ENCODE measurements at regions not wholly inside any gene's neighbourhood (a gene's known extent, or its start where the extent isn't known, plus 50 kb on each side); places are given as distances from the start of the nearest gene placed in this dataset.

DNA sequence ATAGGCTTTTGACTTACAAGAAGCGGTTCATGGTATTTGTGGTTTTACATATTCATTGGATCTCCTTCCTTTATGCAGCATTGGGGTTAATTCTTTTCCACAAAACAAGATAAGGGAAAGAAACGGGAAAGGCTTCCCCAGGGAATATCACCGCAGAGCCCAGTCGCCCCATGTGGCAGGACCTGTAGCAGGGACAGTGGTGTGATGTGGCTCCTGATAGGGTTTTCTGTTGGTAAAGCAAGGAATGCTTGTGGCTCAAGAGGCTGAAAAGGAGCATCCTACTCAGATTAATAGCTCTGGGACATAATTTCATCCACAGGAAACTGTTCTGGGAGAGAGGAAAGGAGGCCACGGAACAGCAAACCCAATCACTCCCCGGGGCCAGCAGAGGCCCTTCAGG lies 699.9 kb downstream of the MTRR start:
- intact Hi-C loops (cut with micrococcal nuclease): no loop called here
- DNase-seq (no peak), ATAC-seq (no peak)

DNA sequence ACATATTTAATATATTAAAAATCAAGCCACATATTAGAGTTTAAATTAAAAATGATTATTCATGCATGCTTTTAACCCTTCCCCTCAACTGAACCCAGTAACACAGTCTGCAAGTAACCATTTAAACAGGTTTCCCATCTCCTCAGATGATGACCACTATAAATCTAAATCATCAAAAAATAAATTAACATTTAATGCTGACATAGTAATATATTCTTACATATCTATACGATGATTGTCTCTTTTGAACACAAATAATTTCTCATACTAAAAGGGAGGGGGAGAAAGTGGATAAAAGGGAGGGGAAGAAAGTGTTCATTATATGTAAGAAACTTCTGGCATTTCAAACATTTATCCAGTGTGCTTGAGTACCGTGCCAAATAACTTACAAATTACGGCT lies 701.6 kb downstream of the MTRR start:
- intact Hi-C loops (cut with micrococcal nuclease): no loop called here
- ATAC-seq (no peak), DNase-seq (no peak)

DNA sequence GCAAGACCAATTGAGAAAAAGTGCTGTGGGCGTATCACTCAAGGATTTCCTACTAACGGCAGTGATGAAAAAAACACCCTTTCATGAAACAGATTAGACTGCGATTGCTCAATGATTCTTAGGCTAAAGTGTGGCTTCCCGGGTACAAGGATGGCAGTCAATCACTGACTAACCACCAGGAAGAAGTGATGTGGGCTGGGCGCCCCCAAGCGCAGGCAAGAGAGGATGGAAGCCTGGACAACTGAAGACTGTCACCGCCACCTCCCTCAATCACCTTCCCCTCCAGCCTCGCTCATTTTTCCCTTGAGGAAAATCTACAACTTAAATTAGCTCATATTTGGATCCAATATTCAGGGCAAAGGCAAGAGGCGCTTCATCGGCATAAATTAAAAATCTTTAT lies 707.2 kb downstream of the MTRR start:
- intact Hi-C loops (cut with micrococcal nuclease): no loop called here
- no peak for ATAC-seq
- DNase-seq: no peak

DNA sequence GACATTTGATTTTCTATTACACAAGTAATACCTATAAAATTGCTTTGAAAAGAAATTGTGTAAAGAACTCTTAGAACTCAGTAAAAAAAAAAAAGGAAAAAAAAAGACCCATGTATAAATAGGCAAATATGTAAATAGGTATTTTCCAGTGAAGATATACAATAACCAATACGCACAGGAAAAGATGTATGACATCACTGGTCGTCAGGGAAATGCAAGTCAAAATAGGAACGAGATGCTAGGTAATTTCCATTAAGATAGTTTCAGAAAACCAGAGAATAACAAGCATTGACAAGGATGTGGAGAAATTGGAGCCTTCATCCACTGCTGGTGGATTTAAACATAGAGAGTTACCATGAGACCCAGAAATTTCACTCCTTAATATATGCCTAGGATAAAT lies 708.8 kb downstream of the MTRR start:
- DNase-seq (no peak), ATAC-seq (no peak)
- intact Hi-C loops (cut with micrococcal nuclease): no loop called here

DNA sequence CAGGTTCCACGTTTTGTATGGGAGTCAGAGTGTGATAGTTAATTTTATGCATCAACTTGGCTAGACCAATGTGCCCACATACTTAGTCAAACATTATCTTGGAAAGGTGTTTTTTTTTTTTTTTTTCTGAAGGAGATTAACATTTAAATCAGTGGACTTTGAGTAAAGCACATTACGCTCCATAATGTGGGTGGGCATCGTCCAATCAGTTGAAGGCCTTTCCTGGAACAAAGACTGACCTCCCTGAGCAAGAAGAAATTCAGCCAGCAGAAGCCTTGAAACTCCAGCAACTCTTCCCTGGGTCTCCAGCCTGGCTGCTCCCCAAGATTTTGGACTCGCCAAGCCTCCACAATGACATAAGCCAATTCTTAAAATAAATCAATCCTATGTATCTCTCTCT lies 711.4 kb downstream of the MTRR start:
- DNase-seq (no peak), ATAC-seq (no peak)
- intact Hi-C loops (cut with micrococcal nuclease): no loop called here

DNA sequence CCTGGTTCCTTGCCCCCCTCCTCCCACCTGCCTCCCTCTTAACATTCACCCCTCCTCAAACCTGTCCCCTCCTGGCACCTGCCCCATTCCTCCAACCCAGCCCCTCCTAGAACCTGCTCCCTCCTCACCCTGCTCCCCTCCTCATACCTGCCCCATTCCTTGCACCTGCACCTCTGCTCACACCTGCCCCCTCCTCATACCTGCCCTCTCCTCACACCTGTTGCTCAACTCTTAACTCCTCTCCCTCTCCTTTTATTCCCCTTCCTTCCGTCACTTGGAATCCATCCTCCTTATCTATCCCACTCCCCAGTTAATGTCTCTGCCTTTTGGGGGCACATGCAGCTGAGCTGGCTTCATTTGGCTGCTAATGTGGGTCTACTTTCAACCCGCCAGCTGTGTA lies 712.1 kb downstream of the MTRR start:
- DNase-seq (no peak), ATAC-seq (no peak)
- intact Hi-C loops (cut with micrococcal nuclease): no loop called here

DNA sequence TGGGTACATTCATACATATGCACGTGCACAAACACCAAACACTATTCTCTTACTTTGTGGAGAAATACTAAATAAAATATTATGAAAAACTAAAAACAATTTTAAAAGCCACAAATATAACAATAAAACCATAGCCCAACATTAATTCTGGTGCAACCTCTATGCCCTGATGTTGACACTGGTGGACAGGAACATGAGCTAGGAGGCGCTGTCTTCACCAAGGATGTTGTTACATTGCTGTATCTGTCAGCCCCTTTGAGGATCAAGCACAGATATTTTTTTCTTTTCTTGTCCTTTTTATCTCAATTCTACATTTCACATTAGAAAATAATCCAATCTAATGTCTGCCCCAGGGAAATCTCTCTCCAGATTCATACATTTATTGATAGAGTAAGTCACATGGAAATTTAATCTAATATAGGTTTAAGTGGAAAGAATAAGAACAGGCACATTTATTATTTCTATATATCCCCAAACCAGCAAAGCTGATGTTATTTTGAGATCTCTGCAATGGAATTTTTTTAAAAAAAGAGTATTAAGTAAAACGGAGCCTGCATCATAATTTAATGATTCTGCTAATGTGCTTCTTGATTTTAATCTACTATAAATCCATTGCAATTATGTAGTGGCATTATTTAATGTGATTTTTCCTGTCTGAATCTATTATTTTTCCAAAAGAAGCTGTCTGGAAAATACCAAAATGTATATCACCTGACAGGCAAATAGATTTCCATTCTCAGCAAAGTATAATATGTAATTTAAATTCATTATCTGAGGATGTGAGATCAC lies 716.5 kb downstream of the MTRR start:
- no peak for ATAC-seq
- DNase-seq: no peak
- intact Hi-C loops (cut with micrococcal nuclease): no loop called here

DNA sequence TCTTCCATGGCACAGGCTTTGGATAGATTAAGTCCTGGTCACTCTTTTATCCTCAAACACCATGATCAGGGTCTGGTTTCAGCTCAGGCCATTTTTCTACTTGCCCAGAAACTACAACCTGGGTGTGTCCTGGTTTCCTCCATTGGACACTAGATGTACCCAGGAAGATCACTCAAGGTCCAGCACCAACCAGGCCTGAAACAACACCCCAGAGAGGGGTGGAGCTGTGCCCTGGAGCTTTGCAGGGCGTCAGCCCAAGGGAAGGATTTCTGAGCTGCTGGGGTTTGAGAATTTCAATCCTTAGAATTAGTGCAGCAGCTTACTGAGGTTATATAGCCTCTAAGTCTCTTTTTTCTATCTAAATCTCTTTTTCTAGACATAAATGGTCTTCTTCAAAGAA lies 722.0 kb downstream of the MTRR start:
- ATAC-seq (no peak), DNase-seq (no peak)
- intact Hi-C loops (cut with micrococcal nuclease): no loop called here

DNA sequence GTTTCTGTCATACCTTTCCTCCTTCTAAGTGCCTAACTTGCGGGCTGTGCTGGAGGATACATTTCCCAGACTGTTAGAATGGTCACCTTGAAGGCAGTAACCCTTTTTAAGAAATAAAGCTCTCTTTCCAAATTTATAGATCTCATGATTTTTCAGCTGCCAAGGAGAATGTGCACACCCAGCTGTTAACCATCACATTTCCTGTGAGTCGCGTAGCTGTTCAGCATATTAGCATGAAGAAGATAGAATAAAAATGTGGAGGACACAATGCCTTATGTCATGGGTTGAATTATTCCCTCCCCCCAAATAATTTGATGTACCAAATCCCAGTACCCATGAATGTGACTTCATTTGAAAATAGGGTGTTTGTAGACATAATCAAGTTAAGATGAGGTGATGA lies 729.4 kb downstream of the MTRR start:
- ATAC-seq (no peak), DNase-seq (no peak)
- intact Hi-C loops (cut with micrococcal nuclease): no loop called here

DNA sequence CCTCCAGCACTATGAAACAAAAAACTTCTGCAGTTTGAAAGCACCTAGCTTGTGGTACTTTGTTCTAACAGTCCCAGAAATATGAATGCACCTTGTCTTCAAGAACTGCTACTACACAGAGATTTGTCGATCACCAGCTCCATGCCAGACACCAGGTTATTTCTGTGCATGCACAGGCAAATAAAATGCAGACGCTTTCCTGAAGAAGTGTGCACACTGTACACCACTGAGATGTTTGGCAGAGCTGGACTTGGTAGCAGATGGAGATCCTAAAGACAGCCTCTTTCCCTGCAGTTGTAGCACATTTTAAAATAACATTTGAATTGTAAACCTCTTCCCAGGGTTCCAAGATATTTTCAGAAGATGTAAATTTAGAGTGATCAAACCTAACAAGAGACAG lies 730.0 kb downstream of the MTRR start:
- DNase-seq: no peak
- ATAC-seq: no peak
- intact Hi-C loops (cut with micrococcal nuclease): no loop called here

DNA sequence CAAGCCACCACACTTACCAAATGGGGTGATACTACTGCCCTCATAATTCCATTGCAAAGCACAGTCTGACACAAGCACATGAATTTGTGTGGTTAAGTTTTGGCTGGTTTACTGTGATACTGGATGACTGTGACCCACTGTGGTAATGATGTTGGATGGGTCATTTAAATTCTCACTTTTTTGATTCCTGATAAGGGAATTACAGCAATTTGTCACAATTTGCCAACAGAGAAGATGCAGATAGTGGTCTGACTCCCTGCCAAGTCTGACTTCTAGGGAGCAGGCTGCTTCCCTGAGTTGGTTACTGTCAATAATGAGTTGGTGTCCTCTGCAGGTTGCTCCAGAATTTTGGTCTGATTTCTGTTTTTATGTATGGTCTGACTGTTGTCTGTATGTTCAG lies 731.9 kb downstream of the MTRR start:
- DNase-seq (no peak), ATAC-seq (no peak)
- intact Hi-C loops (cut with micrococcal nuclease): no loop called here

DNA sequence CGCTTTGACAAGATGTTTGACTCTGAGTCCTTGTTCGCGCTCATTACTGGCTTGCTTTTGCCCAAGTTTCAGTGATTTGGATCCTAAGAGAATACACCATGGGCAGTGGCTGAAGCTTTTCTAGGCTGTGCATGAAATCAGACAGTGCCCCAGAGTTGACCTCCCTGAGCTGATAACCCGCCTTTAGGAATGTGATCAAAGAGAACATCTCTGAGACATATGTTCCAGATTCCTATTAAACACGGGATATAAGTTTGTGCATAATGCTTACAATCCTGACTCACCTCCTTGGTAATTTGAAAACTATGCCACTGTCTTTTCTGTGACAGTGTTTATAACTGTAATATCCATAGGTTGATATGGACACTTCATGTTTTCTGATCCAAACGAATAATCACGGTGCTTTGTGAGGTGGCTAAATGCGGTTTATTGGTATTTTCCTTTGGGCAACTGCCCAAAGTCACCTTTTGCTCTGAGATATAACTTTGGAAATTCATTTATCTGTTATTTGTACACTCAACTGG lies 732.9 kb downstream of the MTRR start:
- ATAC-seq (no peak), DNase-seq (no peak)
- intact Hi-C loops (cut with micrococcal nuclease): no loop called here

DNA sequence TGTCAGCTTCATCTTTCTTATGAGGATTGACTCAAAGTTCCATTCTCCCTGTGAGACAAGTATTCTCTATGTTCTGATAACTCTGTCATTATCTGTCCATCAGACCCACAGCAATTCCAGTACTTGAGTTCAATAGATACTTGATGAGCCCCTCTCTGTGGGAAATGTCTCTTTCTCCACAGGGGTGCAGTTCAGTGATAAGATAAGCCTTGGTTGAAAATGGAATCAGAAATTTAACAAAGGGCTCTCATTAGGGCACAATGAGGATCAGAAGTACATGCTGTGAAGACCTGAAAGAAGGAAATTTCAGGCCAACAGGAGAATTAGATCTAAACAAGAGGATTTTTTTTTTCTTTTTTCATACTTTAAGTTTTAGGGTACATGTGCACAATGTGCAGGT lies 737.3 kb downstream of the MTRR start:
- intact Hi-C loops (cut with micrococcal nuclease): no loop called here
- no peak for ATAC-seq

DNA sequence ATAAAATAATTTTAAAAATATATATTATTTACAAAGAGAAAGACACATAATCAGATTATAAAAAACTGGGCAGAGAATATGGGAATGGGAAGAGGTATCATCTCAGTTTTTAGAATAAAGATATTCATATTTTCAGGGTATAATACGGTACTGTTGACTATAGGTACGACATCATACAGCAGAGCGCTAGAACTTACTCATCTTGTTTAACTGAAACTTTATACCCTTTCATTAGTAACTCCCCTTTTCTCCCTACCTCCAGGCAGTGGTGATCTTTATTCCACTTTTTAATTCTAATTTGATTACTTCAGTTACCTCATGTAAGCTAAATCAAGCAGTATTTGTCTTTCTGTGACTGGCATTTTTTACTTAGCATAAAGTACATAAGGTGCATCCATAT lies 742.1 kb downstream of the MTRR start:
- ATAC-seq (no peak), DNase-seq (no peak)
- intact Hi-C loops (cut with micrococcal nuclease): no loop called here

More for the DNA sequence above, 737.3 kb downstream of the MTRR start:
- no peak for DNase-seq

DNA sequence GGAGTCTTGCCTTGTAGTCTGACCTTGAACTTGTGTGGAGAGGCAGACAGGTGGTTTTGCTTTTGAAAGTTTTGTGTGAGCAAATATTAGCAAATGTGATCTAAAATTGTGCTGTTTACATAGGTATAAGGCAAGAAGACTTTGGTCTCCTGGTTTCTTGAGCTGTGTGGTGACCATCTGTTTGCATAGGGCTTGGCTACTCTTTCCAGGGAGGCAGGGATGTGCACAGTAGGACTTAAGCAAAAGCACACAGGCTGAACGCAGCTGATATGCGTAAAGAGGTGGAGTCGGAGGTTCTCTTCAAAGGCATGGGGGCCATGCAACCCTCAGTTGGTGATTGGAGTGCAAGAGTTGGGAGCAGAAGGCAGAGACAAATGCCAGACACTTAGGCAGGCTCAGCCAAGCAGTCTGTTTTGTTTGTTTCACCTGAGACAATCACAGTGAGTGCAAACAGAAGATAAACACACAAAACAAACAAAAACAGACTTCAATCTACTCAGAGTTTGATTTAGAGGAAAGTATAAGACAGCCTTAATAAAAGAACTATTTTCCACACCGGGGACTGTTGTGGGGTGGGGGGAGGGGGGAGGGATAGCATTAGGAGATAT lies 744.2 kb downstream of the MTRR start:
- intact Hi-C loops (cut with micrococcal nuclease): no loop called here
- ATAC-seq (no peak), DNase-seq (no peak)

DNA sequence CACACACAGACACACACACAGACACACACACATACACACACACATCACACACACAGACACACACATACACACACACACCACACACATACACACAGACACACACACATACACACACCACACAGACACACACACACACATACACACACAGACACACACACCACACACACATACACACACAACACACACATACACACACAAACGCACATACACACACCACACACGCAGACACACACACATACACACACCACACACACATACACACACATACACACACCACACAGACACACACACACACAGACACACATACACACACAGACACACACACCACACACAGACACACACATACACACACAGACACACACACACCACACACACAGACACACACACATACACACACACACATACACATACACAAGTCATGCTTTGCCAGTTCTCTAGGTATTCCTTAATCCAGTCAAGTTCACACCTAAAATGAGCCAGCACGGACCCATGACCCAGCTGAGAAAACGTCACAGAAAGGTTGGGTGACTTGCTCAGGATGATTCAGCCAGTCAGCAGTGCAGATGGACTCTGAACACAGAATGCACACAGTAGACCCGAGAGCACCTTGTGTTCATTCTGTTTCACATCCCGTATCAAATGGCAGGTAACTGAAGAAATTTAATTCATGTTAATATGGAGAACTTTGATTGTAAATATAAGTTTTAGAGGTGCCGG lies 746.4 kb downstream of the MTRR start:
- DNase-seq: no peak
- intact Hi-C loops (cut with micrococcal nuclease): no loop called here
- ATAC-seq: no peak

DNA sequence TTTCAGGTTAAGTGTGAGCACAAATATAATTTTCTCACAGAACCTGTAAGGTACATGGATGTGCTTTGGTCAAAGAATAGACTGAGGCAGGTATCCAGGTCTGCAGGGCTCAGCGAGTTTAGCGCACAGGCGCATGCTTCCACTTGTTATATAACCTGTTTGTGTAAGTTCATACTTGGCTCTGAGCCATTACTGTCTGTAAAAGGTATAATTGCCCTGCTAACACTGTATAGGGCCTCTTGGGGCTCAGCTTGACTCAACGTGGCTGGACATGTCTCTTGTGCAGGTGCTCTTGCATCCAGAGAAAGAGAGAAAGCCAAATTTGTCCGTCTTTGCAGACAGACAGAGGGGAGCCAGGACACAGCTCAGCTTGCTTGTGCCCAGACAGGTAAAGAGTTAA lies 759.6 kb downstream of the MTRR start:
- no peak for DNase-seq
- intact Hi-C loops (cut with micrococcal nuclease): no loop called here
- ATAC-seq: no peak

DNA sequence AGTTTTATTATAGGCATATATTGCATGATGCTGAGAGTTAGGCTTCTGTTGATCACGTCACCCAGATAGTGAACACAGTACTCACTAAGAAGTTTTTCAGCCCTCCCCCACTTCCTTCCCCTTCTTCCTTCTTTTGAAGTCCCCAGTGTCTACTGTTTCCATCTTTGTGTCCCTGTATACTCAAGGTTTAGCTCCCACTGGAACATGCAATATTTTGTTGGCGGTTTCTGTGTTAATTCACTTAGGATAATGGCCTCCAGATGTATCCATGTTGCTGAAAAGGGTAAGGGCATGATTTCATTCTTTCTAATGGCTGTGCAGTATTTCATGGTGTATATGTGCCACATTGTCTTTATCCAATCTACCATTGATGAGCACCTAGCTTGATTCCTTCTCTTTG lies 764.3 kb downstream of the MTRR start:
- no peak for ATAC-seq
- no peak for DNase-seq
- intact Hi-C loops (cut with micrococcal nuclease): no loop called here

DNA sequence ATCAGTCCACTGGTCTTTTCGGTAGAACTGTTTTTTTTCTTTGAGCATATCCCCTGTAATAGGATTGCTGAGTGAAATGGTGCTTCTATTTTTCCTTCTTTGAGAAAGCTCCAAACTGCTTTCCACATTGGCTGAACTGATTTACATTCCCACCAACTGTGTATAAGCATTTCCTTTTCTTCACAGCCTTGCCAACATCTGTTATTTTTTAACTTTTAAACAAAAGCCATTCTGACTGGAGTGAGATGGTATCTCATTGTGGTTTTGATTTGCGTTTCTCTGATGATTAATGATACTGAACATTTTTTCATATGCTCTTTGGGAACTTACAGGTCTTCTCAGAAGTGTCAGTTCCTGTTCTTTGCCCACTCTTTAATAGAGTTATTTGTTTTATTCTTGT lies 764.7 kb downstream of the MTRR start:
- intact Hi-C loops (cut with micrococcal nuclease): no loop called here
- no peak for DNase-seq
- no peak for ATAC-seq

DNA sequence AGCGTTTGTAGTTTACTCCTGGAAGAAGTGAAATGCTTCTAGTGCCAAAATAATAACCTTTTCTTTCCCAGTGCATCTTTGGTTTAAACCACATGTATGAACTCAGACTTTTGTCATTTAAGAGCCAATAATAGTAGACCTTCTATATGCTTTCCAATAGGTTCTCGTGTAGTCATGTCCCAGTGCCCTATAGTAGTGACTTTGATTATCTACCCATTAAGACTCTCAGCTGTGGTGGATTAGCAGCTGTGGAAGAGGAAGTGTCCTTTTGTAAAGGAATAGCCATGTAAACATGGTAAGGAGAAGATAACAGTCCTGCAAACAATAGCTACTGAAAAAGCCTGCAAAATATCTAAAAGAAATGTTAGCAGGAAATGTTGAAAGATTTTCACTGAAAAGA lies 765.3 kb downstream of the MTRR start:
- intact Hi-C loops (cut with micrococcal nuclease): no loop called here

More for the DNA sequence above, 765.3 kb downstream of the MTRR start:
- ATAC-seq (no peak), DNase-seq (no peak)

All from left ventricle myocardium superior (tissue), 1 donor.